C4-2B (cell line): ENCODE measurements at regions not wholly inside any gene's neighbourhood (a gene's known extent, or its start where the extent isn't known, plus 50 kb on each side); places are given as distances from the start of the nearest gene placed in this dataset.

ENCODE experiments used
- ZFX ChIP-seq: fragments of 450-650 bp; IDR thresholded peaks from 2 replicates; pipeline ENCODE4 v1.6.1; 2017
- TF ChIP-seq, protein P1 (sequence below): fragments of 450-650 bp; conservative IDR thresholded peaks from 2 replicates; pipeline ENCODE4 v1.5.1; 2017; ENCODE audit warnings: mild to moderate bottlenecking

DNA sequence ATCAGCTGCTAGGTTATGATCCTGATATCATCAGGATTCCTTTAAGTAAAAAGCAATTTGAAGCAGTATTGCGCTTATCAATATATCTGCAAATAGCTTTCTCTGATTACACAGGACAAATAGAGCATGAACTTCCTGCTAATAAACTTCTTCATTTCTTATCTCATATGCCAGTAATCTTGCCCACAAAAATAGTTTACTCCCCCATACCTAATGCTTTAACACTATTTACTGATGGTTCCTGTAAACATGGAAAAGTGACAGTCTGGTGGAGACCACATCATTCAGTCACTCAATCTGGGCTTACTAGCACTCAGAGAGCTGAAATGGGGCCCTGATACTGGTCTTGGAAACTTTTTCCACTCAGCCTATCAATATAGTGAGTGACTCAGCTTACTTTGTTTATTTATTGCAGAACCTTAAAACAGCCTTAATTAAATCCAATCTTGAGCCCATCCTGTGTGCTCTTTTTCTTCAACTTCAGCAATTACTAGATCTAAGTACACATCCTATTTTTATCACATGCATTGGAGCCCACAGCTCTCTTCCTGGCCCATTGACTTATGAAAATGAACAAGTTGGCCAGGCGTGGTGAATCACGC lies 1464.3 kb downstream of the UQCRFS1 start:
- TF ChIP-seq, protein P1, sequence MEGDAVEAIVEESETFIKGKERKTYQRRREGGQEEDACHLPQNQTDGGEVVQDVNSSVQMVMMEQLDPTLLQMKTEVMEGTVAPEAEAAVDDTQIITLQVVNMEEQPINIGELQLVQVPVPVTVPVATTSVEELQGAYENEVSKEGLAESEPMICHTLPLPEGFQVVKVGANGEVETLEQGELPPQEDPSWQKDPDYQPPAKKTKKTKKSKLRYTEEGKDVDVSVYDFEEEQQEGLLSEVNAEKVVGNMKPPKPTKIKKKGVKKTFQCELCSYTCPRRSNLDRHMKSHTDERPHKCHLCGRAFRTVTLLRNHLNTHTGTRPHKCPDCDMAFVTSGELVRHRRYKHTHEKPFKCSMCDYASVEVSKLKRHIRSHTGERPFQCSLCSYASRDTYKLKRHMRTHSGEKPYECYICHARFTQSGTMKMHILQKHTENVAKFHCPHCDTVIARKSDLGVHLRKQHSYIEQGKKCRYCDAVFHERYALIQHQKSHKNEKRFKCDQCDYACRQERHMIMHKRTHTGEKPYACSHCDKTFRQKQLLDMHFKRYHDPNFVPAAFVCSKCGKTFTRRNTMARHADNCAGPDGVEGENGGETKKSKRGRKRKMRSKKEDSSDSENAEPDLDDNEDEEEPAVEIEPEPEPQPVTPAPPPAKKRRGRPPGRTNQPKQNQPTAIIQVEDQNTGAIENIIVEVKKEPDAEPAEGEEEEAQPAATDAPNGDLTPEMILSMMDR, result no peak
- TF ChIP-seq ZFX, result no peak
